Fibroblast of lung (primary cell): ENCODE measurements at regions not wholly inside any gene's neighbourhood (a gene's known extent, or its start where the extent isn't known, plus 50 kb on each side); places are given as distances from the start of the nearest gene placed in this dataset.

Source experiments
- EZH2 ChIP-seq: IDR thresholded peaks from 2 replicates; pipeline ENCODE4 v1.5.1; 2012; ENCODE audit warnings: low read length, control low read depth, mild to moderate bottlenecking; ENCODE audit errors: missing control alignments
- TF ChIP-seq, protein P1 (sequence below), 2 donors: IDR thresholded peaks in 1 of 2; conservative IDR thresholded peaks in 1 of 2; 1 replicate in 1 of 2; 2 replicates in 1 of 2; pipeline ENCODE4 v1.5.1; 2011 to 2012; ENCODE audit warnings: low read length in 2 of 2, control low read depth in 1 of 2, inconsistent platforms in 1 of 2, low read depth in 1 of 2, mild to moderate bottlenecking in 1 of 2

DNA sequence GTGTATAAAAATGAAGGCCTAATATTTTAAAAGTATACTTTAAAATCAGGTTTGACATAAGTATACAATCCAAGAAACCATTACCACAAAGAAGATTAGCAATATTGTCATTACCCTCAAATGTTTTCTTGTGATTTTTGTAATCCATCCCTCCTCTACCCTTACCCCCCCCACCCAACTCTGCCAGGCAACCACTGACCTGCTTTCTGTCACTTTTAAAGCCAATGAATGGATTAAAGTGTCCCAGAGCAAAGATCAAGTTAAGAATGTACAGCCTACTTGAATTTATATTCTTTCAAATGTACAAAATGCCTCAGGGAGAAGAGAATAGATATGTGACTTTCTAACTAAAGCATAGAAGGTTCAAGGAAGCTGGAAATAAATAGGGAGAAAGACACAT, 1038.8 kb upstream of the GBE1 start:
- no peak for TF ChIP-seq EZH2
- TF ChIP-seq, protein P1, sequence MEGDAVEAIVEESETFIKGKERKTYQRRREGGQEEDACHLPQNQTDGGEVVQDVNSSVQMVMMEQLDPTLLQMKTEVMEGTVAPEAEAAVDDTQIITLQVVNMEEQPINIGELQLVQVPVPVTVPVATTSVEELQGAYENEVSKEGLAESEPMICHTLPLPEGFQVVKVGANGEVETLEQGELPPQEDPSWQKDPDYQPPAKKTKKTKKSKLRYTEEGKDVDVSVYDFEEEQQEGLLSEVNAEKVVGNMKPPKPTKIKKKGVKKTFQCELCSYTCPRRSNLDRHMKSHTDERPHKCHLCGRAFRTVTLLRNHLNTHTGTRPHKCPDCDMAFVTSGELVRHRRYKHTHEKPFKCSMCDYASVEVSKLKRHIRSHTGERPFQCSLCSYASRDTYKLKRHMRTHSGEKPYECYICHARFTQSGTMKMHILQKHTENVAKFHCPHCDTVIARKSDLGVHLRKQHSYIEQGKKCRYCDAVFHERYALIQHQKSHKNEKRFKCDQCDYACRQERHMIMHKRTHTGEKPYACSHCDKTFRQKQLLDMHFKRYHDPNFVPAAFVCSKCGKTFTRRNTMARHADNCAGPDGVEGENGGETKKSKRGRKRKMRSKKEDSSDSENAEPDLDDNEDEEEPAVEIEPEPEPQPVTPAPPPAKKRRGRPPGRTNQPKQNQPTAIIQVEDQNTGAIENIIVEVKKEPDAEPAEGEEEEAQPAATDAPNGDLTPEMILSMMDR (conservative IDR thresholded peaks at IDR 0.05 in 1 of 2, IDR thresholded peaks at IDR 0.05 in 1 of 2; ENCODE audit: low read depth in 1 of 2, low read length in 2 of 2), result no peak
